Activated CD4-positive, alpha-beta T cell treated with anti-CD3 and anti-CD28 coated beads, Interleukin-2, Interleukin-4, amounts not matched to agents 100 ng/mL and 50 ng/mL, durations not matched to agents 16 hours and 8 hours (primary cell): ENCODE measurements at regions not wholly inside any gene's neighbourhood (a gene's known extent, or its start where the extent isn't known, plus 50 kb on each side); places are given as distances from the start of the nearest gene placed in this dataset.

Source experiments
- DNase-seq: peaks from one replicate; pipeline ENCODE4 v3.0.0-alpha.2; 2020; ENCODE audit warnings: low spot score

DNA sequence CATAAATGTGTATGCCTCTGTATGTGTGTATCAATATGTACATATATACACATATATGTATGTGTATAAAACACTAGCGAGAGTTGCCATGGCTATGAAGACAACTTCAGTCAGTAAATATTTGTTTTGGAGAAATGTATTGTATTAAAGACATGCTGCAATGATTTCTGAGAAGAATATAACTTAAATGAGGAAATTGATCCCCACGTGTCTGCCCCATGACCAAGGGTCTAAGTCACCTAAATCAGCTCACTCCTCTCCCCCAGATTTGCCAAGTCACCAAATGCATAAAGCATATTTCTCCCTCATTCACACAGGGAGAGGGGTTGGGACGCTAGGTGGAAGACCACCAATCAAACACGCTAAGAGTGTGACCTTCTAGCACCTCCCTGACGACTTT is 58.3 kb upstream of the LYST start:
- no peak for DNase-seq

- no peak for DNase-seq
These were observed 56.8 kb upstream of the LYST start for GRCh38 chr1:235923466-235924021.

GRCh38 chr1:235920596-235921375 is 54.1 kb upstream of the LYST start:
- no peak for DNase-seq

- DNase-seq, result no peak
These were observed 53.2 kb upstream of the LYST start for GRCh38 chr1:235919833-235920441.

GRCh38 chr1:235919127-235919832 is 52.6 kb upstream of the LYST start:
- no peak for DNase-seq

- DNase-seq, result no peak
These were observed 51.8 kb upstream of the LYST start for GRCh38 chr1:235918465-235918864.

DNA sequence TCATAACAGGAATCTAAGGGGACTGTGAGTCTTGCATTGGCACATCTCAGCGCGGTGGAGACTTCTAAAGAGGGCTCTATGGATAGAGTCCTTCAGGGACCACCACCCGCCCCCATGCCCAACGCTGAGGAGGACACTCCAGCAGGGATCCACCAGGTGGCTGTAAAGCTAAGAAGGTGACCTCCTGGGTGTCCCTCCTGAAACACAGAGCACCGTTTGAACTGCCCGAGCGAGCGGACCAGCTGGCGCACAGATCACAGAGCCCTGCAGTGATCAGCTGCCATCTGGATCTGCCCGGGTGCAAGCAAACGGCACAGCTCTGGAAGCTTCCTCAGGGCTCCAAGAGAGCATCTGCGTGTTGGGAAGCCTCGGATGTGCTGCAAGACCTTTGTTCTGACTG is 51.3 kb upstream of the LYST start:
- DNase-seq, result no peak

DNA sequence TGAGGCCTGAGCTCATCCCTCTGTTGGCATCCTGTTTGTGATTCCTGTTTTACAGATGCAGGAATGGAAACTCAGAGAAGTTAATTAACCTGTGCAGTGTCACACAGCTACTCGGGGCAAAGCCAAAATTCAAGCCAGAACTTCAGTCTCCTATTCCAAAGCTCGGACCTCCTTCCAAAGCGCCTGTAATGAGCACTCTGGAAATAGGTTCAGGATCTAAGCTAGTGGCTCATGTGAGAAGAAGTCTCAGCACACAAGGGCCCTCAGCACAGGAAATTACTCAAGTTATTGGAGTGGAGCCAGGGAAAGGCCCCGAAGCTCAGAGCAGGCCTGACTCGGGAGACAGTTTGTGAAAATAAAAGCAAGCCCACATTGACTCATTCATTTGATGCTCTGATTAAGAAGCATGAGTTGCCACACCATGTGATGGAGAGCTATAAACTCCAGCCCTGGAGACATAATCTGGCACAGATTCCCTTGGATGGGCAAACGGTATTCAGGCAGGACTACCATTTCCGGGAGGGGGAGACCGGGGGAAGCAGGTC is 50.6 kb upstream of the LYST start:
- peak; percentile 56 for DNase-seq
